ENCODE measurements at regions not wholly inside any gene's neighbourhood (a gene's known extent, or its start where the extent isn't known, plus 50 kb on each side); places are given as distances from the start of the nearest gene placed in this dataset.

DNA sequence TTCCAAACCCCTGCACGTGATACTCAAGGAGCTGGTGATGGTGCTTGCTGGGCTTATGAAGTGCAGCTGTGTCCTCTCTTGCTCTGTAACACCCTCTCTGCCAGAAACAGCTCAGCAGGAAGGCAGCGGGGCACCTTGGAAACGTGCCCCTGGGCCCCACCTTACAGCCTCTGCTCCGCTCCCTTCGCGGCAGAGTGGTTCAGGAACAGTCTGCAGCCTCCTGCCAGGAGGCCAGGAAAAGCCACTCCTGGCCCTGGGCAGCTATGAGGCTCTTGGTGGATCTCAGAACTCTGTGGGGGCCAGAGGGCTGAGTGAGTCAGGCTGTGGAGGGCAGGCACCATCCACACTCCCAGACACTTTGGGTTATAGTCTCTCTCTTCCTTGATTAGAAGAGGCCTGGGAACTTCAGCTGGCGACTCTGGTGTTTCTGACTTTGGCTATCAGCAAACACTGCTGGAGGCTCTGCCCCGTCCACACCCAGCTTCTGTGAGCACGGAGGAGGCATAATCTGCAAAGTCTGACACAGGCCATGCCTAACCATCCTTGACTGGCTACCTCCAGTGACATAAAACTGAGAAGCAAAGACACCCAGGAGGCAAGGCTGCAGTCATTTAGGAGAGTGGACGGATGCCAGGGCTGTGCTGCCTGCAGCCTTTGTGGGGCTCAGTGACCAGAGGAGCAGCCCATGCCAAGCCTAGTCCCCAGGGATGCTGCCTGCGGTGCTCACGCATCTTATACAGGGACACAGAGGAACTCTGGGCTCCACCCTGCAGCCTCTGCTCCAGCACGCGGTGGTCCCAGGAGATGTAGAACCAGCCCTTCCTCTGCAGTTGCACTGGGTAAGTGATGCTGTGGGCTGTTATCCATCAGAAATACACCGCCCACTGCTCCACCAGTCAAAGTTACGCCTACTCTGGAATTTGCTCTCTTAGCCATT is 65.3 kb downstream of the METRNL start:
- DNase-seq (ENCODE audit: low read depth) = peak; percentile 30

DNA sequence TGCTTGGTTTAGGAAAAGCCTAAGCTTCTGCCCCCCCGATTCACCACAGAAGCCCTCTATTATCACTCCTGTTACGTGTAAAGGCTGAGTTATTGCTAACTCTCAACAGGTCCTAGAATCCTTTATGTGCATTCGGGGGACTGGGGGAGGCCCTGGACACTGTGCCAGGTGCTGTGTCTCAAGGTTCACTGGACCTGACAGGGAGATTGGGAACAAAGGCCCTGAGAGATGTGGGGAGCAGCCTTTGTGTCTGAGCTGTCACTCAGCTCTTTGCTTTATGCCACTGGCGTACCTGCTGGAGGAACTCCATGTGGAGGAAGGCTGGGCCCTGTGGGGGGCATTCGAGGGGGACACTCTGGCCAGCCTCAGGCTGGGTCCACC is 65.9 kb downstream of the METRNL start:
- DNase-seq (ENCODE audit: low read depth) = no peak

DNA sequence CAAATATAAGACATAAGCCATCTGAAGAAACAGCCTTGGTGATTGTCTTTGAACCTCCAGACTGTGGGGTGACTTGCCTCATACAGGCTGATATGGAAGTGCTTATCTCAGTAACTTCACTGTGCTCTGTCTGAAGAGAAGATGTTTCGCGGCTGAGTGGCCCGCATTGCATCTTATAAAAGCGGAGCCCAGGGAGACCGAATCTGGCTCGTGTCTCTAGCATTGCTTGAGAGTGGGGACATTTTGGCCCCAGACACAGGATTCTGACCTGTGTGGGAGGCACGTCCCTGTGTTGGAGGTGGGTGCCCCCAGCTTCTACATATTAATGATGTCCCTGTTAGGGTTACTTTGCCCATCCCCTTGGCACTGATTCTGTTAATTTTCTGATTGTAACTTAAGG is 66.4 kb downstream of the METRNL start:
- DNase-seq (ENCODE audit: low read depth) = no peak

- DNase-seq (ENCODE audit: low read depth) = no peak
Measured at GRCh38 chr17:83146347-83146746, 66.9 kb downstream of the METRNL start.

DNA sequence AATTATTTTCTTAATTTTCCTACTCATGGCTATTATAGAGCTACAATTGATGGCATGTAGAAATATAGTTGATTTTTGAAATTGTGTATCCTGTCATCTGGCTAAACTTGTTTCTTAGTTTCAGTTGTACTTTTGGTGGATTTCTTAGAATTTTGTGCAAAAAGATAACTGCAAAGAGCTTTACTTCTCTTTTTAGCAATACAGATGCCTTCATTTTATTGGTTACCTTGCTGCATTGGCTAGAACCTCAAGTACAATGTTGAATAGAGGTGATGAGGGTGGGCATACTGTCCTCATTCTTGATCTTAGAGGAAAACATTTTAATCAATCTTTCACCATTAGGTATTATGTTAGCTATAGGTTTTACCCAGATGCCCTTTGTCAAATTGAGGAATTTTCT is 67.9 kb downstream of the METRNL start:
- DNase-seq (ENCODE audit: low read depth) = no peak

- DNase-seq (ENCODE audit: low read depth) = no peak
Measured at GRCh38 chr17:83148317-83149028, 69.1 kb downstream of the METRNL start.

DNA sequence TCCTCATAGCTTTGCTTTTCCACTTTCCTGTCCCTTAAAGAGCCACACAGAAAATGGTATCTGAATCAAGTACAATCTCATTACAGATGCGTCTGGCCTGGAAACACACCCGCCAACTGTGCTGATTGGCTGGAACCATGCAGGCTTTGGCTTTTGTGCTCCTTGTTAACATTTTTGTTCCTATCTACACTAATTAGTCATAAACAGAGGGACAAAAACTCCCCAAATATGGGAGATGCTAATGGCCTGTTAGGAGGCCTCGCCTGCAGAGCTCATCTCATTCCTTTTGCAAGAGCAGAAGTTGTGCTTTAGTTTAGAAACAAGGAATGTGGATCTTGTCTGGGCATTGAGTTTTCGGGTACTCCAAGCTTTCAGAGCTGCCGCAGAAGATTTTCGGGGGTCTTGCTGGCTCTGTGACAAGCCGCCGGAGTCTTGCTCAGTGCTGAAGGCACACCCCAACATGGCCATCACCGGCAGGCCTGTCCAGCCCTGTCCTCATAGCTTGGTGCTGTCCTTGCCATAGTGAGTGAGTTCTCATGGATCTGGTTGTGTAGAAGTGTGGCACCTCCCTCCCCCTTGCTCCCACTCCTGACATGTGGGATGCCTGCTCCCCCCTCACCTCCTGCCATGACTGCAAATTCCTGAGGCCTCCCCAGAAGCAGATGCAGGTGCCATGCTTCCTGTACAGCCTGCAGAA is 69.8 kb downstream of the METRNL start:
- no peak for DNase-seq (ENCODE audit: low read depth)

- DNase-seq (ENCODE audit: low read depth) = no peak
Measured at GRCh38 chr17:83149761-83150251, 70.4 kb downstream of the METRNL start.

DNA sequence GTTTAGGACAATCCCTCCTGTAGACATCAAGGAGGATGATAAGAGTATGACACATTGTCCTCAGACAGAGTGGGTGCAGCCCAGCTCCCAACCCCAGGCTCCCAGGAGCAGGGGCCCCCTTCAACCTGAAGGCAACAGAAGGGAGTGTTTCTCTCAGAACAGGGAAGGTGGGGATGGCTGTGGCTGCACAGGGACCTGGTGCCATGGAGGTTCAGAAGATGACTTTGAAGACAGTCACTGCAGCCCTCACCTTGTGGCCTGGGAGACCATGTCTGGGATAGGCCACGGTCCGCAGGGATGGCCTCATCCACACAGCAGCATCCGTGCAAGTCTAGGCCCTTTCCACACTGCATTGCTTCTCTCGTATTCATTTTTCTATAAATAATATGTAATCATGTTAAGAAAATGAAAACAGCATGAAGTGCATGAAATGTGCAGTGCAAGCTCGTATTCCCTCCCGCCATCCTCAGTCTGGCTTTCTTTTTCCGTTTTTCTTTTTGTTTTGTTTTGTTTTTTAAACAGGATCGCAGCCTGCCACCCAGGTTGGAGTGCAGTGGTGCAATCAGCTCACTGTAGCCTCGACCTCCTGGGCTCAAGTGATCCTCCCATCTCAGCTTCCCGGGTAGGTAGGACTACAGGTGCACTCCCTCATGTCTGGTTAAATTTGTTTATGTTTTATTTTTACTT is 71.1 kb downstream of the METRNL start:
- no peak for DNase-seq (ENCODE audit: low read depth)

- no peak for DNase-seq (ENCODE audit: low read depth)
Measured at GRCh38 chr17:83151056-83151441, 71.6 kb downstream of the METRNL start.

DNA sequence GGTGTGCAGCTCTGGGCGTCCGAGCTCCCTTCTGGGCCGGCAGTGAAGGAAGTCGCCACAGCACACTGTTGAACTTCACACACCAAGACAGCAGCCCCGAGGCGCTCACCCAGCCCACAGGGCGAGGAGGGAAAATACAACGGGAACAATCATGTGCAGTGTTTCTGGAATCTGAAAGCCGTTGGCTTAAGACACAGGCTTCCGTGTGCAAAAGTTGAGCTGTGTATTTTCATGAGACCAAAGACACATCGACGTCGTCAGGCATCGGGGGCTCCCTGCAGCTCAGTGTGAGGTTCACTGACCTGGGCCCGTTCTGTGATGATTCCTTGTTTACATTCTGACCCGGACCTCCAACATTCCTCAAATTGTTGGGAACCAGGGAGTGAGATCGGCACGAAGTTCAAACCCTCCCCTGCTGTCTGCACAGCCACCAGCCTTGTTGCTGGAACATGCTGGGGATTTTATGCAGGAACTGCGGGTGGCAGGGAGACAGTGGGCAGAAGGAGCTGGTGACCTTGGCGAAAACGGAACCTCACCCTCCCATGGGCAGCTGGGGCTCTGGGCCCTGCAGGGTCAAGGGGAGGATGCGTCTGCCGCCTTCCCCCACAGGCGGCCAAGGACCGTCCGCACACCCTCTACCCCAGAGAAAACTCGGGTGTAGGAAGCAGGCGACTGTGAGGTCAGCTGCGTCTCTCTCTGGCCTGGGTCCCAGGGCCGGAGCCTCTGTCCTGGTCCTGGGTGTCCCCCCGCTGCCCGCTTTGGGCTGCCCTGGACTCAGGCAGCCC is 72.2 kb downstream of the METRNL start:
- no peak for DNase-seq (ENCODE audit: low read depth)

DNA sequence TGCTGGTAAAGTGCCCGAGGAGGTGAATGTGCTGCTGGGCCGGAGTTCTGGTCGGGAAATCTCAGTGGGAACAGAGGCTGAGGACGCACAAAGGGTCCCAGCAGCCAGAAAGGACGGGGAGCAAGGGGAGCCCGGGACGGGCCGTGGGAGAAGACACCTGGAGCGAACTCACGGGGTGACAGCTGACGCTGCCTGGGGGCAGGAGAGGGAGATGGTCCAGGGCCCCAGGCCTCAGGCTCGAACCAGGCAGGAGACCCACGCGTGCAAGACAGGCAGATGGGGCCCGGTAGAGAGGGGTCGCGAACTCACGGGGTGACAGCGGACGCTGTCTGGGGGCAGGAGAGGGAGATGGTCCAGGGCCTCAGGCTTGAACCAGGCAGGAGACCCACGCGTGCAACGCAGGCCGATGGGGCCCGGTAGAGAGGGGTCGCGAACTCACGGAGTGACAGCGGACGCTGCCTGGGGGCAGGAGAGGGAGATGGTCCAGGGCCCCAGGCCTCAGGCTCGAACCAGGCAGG is 72.9 kb downstream of the METRNL start:
- no peak for DNase-seq (ENCODE audit: low read depth)

DNA sequence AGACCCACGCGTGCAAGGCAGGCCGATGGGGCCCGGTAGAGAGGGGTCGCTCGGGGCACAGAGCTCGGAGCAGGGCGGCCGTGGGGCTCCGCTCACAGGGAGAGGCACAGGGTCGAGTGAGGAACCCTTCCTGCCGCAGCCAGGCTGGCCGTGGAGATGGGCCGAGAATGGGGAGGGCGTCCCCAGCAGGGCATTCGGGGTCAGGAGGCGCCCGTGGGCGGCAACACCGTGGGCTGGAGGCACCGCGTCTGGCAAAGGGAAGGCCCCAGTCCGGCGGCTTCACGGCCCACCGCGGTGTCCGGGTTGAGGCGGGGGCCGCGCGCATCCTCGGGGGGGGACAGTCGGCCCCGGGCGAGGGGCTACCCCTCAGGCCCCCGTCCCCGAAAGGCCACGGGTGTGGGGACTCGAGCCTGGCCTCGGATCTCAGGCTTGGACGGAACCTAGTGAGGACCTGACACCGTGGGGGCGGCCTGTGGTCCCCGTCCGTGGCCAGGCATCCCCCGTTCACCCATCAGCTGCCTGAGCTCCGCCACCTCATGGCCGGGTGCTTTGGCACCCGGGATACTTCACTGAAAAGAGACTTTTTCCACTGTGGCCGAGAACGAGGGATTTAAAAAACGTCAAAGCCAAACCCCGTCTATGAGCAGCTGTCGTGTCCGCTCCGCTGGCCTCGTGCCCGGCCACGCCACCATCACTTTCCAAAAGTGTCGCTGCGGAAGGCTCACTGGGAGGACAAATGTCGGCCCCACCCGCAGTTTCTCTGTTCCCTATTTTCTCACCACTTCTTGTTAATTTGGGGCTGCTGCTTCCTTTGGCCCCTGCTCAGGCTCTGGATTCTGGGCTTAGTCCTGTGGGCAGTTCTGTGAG is 73.6 kb downstream of the METRNL start:
- no peak for DNase-seq (ENCODE audit: low read depth)

DNA sequence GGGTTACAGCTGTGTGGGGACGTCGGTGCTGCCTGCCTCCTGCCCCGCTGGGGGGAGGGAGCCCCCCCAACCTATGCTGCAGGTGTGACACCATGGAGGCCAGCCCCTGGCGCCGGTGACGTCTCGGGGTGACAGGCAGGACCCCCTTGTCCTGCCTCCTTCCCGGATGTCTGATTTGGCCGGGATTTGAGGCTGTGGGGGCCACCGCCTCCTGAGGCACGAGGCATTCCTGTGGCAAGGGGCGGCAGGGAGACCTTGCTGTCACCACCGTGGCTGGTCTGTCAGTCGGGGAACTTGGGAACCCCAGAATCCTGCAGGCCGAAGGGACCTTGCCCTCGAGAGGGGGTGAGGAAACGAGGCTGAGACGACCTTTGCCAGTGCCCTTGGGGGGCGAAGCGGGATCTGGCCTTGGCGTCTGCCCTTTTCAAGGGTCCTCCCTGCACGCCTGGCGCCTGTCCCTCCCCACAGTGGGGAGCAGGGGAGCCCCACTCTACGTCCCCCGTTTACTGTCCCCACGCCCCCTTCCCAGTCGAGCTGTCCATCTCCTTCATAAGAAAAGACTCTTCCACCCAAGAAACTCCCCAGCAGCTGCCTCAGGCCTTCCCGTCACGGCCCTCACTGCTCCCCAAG is 74.4 kb downstream of the METRNL start:
- DNase-seq (ENCODE audit: low read depth) = no peak

DNA sequence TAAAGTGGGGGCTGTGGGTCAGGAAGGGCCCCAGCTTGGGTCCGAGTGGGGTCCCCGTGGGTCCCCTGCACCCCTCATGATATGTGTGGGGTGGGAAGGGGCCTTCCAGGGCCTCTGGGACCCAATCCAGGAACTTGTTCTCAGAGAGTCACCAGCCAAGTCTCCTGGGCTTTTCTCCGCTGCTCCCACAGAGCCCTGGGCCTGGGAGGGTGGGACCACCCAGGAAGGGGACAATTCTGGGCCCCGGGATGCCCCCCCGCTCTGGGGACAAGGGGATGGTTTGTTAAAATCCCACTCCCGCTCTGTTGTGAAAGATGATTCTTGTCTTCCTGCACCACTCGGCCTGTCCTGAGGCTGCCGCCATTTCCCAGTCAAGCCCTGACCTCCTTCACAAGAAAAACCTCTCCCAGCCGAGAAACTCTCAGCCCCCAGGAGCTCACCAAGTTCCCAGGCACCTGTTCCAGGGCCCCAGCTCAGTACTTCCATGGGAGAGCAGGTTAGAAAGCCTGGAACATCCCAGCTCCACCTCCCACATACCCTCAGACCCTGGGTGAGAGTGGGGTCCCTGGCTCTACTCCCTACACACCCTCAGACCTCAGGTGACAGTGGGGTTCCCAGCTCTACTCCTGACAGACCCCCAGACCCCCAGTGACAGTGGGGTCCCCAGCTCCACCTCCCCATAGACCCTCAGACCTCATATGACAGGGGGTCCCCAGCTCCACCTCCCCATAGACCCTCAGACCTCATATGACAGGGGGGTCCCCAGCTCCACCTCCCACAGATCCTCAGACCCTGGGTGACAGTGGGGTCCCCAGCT is 75.1 kb downstream of the METRNL start:
- DNase-seq (ENCODE audit: low read depth) = no peak

- peak; percentile 97 for DNase-seq (ENCODE audit: low read depth)
Measured at GRCh38 chr17:83155128-83156121, 76.0 kb downstream of the METRNL start.

DNA sequence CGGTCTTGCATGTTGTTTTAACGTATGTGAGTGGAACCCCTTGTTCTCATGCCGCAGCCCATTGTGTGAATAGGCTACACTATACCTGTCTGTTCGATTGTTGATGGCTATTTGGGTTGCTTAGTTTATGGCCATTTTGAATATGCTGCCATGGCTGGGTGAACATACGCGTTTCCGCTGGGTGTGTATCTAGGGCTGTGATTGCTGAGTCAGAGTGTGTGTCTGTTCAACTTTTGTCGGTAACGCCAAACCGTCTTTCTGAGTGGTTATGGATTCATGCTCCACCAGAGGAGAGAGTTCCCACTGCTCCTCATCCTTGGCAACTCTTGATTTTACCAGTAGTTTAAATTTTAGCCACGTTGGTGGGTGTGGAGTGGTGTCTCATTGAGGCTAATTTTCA is 77.0 kb downstream of the METRNL start:
- DNase-seq (ENCODE audit: low read depth) = no peak
